ENCODE measurements at regions not wholly inside any gene's neighbourhood (a gene's known extent, or its start where the extent isn't known, plus 50 kb on each side); places are given as distances from the start of the nearest gene placed in this dataset.
"Not testable (repeated sequence)": the region's sequence is repeated elsewhere in the genome, so short reads cannot be mapped to it uniquely, and the experiment has no call there.

- DNase-seq (ENCODE audit: insufficient read length, low spot score), result no peak
- no peak for FAIRE-seq
Measured at GRCh38 chr7:121745856-121746255, 127.1 kb upstream of the PTPRZ1 start.

DNA sequence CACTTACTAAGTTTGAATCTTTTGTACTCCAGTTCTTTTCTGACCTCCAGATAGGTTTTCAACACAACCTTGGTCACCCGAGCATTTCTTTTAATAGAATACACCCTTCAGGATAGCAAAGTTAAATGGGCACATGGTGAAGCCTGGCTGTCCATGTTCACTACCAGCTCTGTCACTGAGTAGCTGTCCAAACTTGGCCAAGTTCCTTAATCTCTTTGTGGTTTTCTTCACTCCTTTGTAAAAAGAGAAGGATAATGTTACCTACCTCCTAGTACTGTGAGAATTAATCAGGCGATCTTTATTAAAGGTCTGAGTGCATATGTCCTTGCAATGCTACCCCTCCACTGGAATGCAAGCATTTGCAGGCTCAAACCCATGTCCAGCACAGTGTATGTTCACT lies 128.1 kb upstream of the PTPRZ1 start:
- no peak for FAIRE-seq

GRCh38 chr7:121744319-121744718 lies 128.6 kb upstream of the PTPRZ1 start:
- no peak for FAIRE-seq
- no peak for DNase-seq (ENCODE audit: insufficient read length, low spot score)

More for the DNA sequence above, 128.1 kb upstream of the PTPRZ1 start:
- no peak for DNase-seq (ENCODE audit: insufficient read length, low spot score)

- no peak for DNase-seq (ENCODE audit: insufficient read length, low spot score)
- no peak for FAIRE-seq
Measured at GRCh38 chr7:121741896-121742295, 131.1 kb upstream of the PTPRZ1 start.

DNA sequence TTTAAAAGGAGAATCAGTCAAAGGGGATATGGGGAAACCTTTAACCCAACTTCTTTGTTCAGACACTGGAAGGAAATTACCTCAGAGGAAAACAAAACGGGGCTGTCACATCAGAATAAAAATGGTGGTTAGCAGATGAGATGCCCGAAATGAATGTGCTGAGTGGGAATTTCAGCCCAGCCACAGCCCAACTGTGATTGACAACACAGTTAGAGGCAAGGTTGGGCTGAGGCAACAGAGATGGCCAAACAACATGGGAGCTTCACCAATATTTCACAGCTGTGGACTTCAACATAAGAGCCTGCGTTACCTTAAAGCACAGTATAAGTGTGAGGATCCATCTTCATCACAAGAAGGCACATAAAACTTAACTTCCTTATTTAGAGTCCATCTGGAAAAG lies 133.5 kb upstream of the PTPRZ1 start:
- DNase-seq (ENCODE audit: insufficient read length, low spot score), result no peak
- no peak for FAIRE-seq

DNA sequence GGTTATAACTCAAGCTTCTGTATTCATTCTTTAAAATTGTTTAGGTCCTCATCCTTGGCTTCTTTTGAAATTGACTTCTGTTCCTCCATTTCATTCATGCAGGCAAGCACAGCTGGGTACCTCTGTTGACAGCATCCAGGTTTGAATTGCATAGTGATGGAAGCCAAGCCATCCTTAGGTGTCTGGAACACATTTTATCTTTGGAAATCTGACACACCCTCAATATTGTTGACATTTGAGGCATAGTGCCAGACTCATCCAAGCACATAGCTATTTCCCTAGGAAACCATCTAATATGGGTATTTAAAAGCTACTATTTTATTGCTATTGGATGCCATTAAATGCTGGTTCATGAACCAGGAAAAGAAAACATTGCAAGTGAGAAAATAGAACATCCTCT lies 142.1 kb upstream of the PTPRZ1 start:
- FAIRE-seq (no peak), DNase-seq (ENCODE audit: insufficient read length, low spot score) (no peak)

- DNase-seq (ENCODE audit: insufficient read length, low spot score) (no peak), FAIRE-seq (no peak)
Measured at GRCh38 chr7:121714559-121715303, 158.2 kb upstream of the PTPRZ1 start.

- DNase-seq (ENCODE audit: insufficient read length, low spot score), result not testable (repeated sequence)
Measured at GRCh38 chr7:121712961-121713360, 160.0 kb upstream of the PTPRZ1 start.

DNA sequence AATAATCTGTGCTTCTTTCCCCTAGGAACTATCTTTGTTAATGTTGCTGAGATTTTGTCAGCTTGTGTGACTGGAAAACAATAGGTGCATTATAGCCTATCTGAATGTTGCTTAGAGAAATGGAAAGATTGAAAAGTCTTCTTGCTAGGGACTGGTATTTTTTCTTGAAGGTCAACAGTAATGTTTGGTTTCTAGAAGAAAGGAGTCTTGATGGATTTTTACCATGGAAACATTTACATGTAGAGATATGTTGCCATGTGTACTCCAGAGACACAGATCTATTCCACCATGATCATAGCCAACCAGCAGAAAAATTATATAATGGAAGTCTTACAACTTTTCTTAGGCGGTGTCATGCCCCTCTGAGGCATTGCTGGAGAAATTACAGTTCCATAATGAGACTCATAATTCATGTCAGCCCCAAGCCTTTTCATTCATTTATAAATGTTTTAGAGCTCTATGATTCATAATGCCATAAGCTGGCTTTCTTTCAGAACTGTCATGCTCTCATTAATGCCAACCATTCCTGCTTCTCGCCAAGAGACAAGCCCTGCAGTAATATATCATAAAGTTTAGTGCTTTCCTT lies 175.1 kb upstream of the PTPRZ1 start:
- no peak for DNase-seq (ENCODE audit: insufficient read length, low spot score)
- FAIRE-seq, result no peak

More at GRCh38 chr7:121712961-121713360, 160.0 kb upstream of the PTPRZ1 start:
- not testable (repeated sequence) for FAIRE-seq

- DNase-seq (ENCODE audit: insufficient read length, low spot score), result no peak
- no peak for FAIRE-seq
Measured at GRCh38 chr7:121696954-121697353, 176.0 kb upstream of the PTPRZ1 start.

- DNase-seq (ENCODE audit: insufficient read length, low spot score) (no peak), FAIRE-seq (no peak)
Measured at GRCh38 chr7:121689749-121690148, 183.2 kb upstream of the PTPRZ1 start.

DNA sequence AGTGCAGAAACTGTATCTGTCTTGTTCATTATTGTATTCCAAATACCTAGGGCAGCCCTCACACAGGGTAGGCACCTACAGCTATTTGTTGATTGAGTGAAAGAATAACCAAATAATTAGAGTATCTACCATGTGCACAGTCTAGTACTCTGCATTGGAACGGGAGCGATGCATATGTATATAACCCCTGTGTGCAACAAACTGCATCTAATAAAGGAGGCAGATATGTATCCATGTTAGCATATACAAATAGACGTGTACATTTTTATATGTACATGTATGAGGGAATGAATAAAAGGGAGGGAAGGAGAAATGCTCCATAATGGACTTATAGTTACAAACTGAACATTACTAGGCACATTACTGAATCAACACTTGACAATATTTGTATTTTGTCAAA lies 191.3 kb upstream of the PTPRZ1 start:
- FAIRE-seq (no peak), DNase-seq (ENCODE audit: insufficient read length, low spot score) (no peak)

DNA sequence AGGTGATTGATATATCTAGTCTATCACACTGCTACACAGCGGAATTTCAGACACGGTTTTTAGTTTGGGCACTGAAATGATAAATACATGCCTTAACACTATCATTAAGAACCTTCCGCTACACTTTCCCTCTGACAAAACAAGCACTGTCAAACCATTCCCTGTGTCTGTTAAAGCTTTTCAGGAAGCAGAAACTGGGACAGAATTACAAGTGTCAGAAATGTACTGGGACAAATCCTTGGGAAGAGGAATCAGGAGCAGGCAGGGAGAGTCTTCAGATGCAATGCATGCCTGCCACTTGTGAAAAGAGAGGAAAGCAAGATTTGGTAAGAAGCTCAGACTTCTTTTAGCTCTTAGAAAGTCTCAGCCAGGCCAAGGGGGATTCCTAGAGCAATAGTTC lies 196.8 kb upstream of the PTPRZ1 start:
- FAIRE-seq (no peak), DNase-seq (ENCODE audit: insufficient read length, low spot score) (no peak)

- not testable (repeated sequence) for FAIRE-seq; DNase-seq (ENCODE audit: insufficient read length, low spot score)
Measured at GRCh38 chr7:121674455-121674854, 198.5 kb upstream of the PTPRZ1 start.

DNA sequence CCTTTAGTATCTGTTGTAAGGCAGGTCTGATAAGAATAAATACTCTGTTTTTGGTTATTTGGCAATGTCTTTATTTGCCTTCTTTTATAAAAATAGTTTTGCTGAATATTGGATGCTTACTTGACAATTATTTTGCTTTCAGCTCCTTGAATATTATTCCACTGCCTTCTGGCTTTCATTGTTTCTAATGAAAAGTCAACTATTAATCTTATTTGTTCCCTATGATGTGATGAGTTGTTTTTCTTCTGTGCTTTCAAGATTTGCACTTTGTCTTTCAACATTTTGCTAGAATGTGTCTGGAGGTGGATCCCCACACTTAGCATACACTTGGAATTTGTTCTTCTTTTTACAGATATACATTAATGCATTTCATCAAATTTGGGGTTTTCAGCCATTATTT lies 203.8 kb upstream of the PTPRZ1 start:
- DNase-seq (ENCODE audit: insufficient read length, low spot score) (no peak), FAIRE-seq (no peak)

- FAIRE-seq (no peak), DNase-seq (ENCODE audit: insufficient read length, low spot score) (no peak)
Measured at GRCh38 chr7:121666306-121666705, 206.7 kb upstream of the PTPRZ1 start.

DNA sequence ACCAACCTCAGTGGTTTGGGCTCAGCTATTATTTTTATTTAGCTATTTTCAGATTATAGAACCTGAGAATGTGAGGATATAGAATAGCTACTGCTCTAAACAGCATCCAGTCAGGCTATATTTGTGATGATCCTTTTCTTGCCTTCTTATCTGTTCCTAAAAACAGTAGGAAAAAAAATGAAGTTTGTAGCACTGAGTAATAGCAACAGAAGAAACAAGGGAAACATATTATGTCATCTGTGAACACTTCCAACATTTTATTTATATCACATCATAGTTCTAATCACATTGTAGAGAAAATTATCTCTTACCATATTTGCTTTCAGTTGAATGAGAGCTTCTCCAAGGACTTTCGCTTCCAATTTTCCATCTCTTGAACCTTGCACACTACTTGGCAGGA lies 229.6 kb upstream of the PTPRZ1 start:
- no peak for FAIRE-seq
- DNase-seq (ENCODE audit: insufficient read length, low spot score), result no peak

- no peak for DNase-seq (ENCODE audit: insufficient read length, low spot score)
- FAIRE-seq, result no peak
Measured at GRCh38 chr7:121639705-121640104, 233.3 kb upstream of the PTPRZ1 start.

GRCh38 chr7:121638286-121638685 lies 234.7 kb upstream of the PTPRZ1 start:
- DNase-seq (ENCODE audit: insufficient read length, low spot score), result no peak
- no peak for FAIRE-seq

DNA sequence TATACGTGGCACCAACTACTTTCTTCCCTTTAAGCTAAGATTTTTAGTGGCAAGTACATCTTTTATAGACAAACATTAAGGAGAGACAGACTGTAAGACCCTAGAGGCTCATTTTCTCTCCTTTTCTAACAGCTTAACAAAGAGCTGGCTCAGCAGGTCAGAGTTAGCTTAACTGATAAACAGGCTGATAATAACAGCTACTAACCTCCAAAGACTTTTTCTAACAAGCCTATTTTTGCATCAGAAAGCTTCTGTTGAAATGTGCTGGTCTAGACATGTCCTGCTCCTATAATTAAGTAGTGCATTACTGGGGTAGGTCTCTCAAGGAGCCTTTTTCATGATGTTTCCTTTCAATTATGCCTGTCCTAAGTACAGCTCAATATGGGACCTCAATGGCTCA lies 238.2 kb upstream of the FAM3C start:
- no peak for DNase-seq (ENCODE audit: insufficient read length, low spot score)
- FAIRE-seq, result no peak

- FAIRE-seq, result no peak
- DNase-seq (ENCODE audit: insufficient read length, low spot score), result no peak
Measured at GRCh38 chr7:121633186-121633585, 237.1 kb upstream of the FAM3C start.

- DNase-seq (ENCODE audit: insufficient read length, low spot score), result no peak
Measured at GRCh38 chr7:121624958-121625357, 228.8 kb upstream of the FAM3C start.

More at GRCh38 chr7:121624958-121625357, 228.8 kb upstream of the FAM3C start:
- no peak for FAIRE-seq

Measured in GM19239 (cell line).